CD4-positive, alpha-beta T cell treated with Interferon alpha-2 for 1 hour (primary cell): ENCODE measurements at regions not wholly inside any gene's neighbourhood (a gene's known extent, or its start where the extent isn't known, plus 50 kb on each side); places are given as distances from the start of the nearest gene placed in this dataset.

Experiments
- DNase-seq, 2 donors: peaks; one replicate each; pipeline ENCODE4 v3.0.0-alpha.2; 2020 to 2022

- no peak for DNase-seq
Measured at GRCh38 chr6:74690365-74690764, 515.5 kb downstream of the COL12A1 start.

DNA sequence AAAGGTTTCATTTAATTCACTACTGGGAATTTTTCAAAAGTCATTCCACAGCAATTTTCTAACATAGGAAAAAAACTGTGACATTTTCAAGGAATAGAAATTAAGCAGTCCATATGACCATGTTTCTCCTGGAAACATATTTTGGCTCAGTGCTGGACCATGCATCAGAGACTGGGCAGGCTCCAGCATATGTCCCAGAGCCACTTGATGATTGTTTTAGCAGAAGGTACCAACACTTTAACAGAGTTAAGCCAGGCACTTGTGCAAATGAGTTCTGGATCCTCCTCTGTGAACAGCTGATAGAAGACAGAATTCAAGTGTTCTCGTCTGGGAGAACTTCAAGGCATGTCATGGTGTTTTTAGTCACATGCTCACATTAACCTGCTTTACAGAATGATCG is 516.3 kb downstream of the COL12A1 start:
- no peak for DNase-seq

DNA sequence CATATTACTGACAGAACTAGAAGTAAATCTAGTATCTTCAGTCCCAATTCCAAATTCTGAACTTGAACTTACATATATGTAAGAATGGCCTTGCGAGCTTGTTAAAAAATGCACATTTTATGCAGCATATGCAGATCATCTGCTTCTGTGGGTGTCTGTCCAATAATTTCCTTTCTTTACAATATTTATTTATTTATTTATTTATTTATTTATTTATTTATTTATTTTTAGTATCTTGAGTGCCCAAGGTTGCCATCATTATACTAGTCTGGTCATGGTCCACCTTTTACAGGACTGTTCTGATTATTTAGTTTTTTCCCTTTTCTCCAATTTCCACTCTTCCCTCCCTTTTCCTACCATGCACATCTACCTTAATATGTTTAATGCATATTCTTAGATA is 528.4 kb downstream of the COL12A1 start:
- no peak for DNase-seq

DNA sequence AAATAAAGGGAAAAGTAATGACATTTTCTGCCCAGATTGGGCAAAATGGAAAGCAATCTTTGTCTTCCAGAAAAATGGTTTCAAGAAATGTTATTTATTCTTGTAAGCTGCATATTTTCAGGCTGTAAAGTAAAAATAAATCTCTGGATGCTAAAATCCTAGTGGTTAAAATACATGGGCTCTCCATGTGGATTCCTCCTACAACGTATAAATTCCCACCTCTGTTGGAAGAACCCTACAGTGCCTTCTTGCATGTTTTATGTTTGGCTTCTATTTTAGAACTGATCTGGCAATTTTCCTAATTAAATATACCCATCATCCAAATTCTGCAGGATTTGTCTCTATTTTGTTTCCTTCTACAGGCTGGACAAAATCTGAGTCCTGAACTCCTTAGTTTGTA is 528.9 kb downstream of the COL12A1 start:
- DNase-seq, result no peak

- no peak for DNase-seq
Measured at GRCh38 chr6:74674377-74674776, 531.5 kb downstream of the COL12A1 start.

DNA sequence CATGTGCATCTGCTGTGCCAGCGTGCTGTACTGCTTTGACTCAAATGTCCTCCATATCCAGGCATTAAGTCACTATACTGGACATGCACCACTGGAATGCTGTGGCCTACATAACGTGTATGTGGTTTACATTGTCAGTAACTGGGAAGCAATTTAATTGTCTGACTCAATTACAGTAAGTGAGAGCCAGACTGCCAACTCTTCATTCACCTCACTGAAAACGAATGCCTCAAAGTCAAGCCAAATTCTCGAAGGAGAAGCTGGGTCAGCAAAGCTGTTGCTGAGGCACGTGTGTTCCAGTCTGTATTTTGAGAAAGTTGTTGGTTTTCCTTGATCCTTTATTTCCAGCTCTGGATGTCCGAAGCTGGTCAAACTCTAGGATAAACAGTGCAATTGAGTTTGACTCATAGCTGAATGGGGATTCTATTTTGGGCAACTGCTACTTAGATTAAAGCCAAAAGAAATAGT is 534.3 kb downstream of the COL12A1 start:
- no peak for DNase-seq

GRCh38 chr6:74658391-74658790 is 547.5 kb downstream of the COL12A1 start:
- no peak for DNase-seq

DNA sequence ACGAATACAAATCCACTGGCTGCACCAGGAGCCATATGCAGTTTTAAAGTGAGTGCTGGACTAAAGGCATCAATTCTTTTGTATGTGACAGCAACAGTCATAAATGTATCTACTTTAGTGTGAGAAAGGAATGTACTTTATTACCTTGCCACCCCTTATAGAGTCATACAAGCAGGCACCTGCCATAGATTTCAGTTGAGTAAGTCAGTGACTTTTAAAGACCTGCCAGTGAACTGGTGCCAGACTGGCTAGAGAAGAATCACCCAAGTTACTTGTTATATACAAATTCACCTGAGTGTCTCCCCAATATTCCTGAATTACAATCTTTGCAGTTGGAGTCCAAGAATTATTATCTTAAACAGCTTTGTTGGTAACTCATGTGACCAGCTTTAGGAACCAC is 547.9 kb downstream of the COL12A1 start:
- no peak for DNase-seq

DNA sequence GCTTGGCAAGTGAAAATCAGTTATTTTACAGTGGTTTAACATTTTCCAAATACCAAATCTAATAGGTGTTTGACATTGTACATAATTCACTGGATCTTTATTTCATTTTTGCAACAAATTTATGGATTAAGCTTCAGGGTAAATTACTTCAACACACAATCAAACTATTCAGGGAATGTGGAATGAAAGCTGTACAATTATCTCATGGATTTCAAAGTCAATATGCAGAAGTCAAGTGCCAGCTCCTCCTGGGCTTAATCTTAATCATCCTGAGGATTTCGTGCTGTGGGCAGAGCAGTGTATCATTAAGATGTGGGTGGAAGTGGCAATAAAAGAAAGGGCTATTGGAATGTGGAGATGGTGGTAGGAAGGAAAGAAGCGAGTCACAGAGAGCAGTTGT is 548.8 kb downstream of the COL12A1 start:
- DNase-seq, result no peak

DNA sequence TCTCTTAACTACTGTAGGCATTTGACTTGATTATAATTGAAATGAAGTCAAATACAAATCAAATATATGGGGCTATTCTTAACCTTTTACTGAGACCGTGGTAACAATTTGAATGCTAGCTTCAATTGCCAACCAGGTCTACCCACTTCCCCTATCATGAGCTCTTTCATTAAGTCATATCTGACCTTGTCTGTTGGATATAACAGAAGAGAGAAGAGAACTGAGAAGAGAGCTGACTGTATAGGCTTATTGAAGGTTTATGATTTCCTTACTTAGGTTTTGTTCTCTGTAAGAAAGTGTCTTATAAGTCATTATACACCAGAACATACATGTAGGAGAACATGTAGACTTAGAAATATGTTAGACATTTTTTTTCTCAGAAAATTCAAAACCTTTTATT is 549.4 kb downstream of the COL12A1 start:
- no peak for DNase-seq

DNA sequence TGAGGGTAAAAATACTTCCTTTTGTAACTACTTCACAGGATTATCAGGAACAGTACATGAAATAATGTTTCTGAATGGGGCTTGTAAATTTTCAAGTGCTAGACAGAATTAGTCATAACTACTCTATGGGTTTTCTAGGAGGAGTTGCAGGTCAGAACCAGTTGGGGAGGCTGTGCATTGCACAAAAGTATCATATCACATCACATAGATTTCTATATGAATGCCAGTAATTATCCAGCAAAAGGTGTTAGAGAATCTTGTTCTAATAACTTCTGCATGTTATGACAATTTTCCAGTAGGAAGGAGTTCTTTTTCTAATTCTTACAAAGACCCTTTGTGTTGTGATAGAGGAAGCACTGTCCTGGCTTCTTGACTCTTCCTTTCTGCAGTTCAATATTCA is 551.6 kb downstream of the COL12A1 start:
- DNase-seq, result no peak

DNA sequence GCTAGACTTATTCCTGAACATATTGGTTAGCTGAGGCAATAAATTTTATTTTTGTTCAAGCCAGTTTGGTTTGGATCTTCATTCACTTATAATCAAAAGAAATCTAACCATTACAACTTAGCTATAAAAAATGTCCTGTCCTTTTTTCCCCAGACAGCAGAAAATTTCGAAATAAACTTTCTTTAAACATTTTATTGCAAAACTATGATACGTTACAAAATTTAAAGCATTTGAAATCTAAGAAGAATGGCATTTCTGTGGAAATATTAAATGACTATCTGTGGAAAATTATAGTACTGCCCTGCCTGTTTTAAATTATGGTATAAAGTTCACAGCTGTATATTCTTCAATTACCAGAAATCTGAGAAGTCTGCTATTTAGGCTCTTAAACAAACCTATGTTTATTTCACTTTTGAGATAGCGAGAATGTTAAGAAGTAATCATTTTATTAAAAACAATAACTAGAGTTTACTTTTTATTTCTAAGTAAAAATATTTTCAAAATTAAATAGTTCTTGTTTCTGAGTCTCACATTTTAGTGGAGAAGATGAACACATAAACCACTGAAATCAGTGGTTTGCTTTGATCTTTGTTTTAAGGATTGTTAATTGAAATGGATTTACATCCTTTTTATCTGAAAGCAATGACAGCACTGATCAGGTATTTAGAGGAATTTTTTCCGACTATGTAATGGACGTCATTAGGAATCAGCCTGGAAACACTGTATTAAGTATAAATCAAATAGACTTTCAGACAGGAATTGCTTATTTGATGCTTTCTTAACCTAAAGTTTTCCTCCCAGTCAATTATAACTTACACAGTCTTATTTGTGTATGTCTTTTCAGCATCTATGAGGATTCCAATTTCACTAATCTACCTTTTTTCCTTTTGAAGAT is 553.7 kb downstream of the COL12A1 start:
- no peak for DNase-seq

DNA sequence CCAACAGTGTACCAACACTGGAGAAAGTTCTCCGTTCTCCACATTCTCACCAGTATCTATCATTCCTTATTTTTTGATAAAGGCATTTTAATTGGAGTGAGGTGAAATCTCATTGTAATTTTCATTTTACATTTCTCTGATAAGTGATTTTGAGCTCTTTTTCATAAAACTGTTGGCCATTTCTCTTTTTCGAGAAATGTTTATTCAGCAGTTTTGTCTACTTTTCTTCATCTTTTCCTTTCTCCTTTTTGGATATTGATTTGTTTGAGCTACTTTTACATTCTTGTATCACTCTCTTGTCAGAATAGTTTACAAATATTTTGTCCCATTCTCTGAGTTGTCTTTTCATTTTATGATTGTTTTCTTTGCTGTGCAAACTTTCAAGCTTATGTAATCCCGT is 555.2 kb downstream of the COL12A1 start:
- no peak for DNase-seq

- DNase-seq, result no peak
Measured at GRCh38 chr6:74646461-74646860, 559.4 kb downstream of the COL12A1 start.

GRCh38 chr6:74645108-74645849 is 560.6 kb downstream of the COL12A1 start:
- no peak for DNase-seq

GRCh38 chr6:74642101-74642500 is 563.8 kb downstream of the COL12A1 start:
- no peak for DNase-seq

- no peak for DNase-seq
Measured at GRCh38 chr6:74638412-74638811, 567.4 kb downstream of the COL12A1 start.

GRCh38 chr6:74632196-74632875 is 573.5 kb downstream of the COL12A1 start:
- no peak for DNase-seq

DNA sequence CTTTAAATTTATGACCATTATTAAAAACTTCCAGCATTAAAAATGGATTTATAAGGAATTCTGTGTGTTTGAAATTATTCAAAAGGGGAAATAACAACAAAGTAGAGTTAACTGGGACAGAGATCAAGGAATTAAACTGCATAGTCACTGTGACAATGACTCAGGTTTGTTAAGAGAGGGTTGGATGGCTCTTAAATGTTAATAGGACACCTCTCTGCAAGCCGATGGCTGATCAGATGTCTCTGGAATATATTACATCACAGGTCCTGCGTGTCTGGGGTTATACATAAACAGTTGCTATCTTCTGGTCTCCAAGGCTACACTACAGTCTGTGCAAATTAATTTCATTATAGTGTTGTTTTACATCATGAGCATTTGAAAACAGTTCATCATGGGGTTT is 574.3 kb downstream of the COL12A1 start:
- DNase-seq, result no peak

GRCh38 chr6:74626288-74626687 is 579.6 kb downstream of the COL12A1 start:
- no peak for DNase-seq

DNA sequence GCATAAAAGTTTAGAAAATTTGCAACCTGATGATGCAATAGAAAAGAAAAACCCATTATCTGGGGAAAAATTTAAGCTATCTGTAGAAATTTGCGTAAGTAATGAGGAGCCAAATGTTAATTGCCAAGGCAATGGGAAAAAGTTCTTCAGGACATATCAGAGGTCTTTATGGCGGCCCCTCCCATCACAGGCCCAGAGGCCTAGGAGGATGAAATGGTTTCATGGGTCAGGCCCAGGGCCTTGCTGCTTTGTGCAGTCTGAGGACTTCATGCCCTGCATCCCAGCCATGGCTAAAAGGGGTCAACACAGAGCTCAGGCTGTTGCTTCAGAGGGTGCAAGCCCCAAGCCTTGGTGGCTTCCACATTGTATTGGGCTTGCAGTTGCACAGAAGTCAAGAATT is 582.8 kb downstream of the COL12A1 start:
- no peak for DNase-seq

- no peak for DNase-seq
Measured at GRCh38 chr6:74611220-74611619, 594.6 kb downstream of the COL12A1 start.

DNA sequence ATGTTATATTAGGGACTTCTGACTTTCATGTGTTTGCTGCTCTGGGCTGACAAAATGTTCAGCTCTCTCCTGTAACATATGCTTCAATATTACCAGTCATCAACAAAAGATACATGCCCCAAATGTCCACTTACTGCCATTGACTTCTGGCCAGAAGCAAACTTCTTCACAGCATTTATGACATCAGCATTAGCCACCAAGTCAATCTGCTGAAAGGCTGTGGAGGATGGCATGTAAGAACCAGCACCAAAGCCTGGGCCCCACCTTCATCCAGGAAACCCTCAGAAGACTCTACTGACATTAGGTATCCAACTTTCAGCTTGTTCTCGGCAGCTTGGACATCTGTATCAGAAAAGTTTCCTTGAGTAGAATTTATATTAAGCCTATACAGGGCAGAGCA is 595.5 kb downstream of the COL12A1 start:
- DNase-seq, result no peak

GRCh38 chr6:74609871-74610270 is 596.0 kb downstream of the COL12A1 start:
- no peak for DNase-seq
